Left ventricle myocardium inferior (tissue), 1 donor: ENCODE measurements at regions not wholly inside any gene's neighbourhood (a gene's known extent, or its start where the extent isn't known, plus 50 kb on each side); places are given as distances from the start of the nearest gene placed in this dataset.

Experiments
- DNase-seq: peaks from one replicate; pipeline ENCODE4 v3.0.0-alpha.2; 2020
- H3K27ac ChIP-seq: fragments of 200-600 bp; replicated peaks from 2 replicates; pipeline ENCODE4 v1.8.0; 2021
- H3K27me3 ChIP-seq: fragments of 200-600 bp; 2 replicates; pipeline ENCODE4 v1.8.0; 2021; ENCODE audit warnings: low read depth
- H3K36me3 ChIP-seq: fragments of 200-600 bp; 2 replicates; pipeline ENCODE4 v1.8.0; 2021
- H3K4me1 ChIP-seq: fragments of 200-600 bp; 2 replicates; pipeline ENCODE4 v1.8.0; 2021
- H3K4me3 ChIP-seq: fragments of 200-600 bp; 2 replicates; pipeline ENCODE4 v1.8.0; 2021; ENCODE audit warnings: mild to moderate bottlenecking, moderate library complexity
- H3K9me3 ChIP-seq: fragments of 200-600 bp; replicated peaks from 2 replicates; pipeline ENCODE4 v1.8.0; 2021
- CTCF ChIP-seq: fragments of 200-600 bp; IDR thresholded peaks from 2 replicates; pipeline ENCODE4 v1.8.0; 2021; ENCODE audit warnings: antibody characterized with exemption, mild to moderate bottlenecking, borderline replicate concordance
- intact Hi-C: fragments of 100-400 bp; cut with micrococcal nuclease; formaldehyde crosslinking; loops from one replicate; pipeline ENCODE4 v1.11.0; 2022
- donor health status: DM: no; HTN: yes; CAD: no; lungs with severe emphysema.

- no peak for DNase-seq
- Histone ChIP-seq H3K4me1 (no peaks in the 10 kb centered on the region), H3K27me3 (no peaks in the 10 kb centered on the region), H3K27ac (no peak overlapping the region), H3K9me3 (peaks cover 48% of the 10 kb centered on the region), H3K36me3 (no peaks in the 10 kb centered on the region), H3K4me3 (no peak overlapping the region)
- intact Hi-C loops, result no loop called here
- no peak for TF ChIP-seq CTCF
Observed at GRCh38 chr2:52897511-52898044, 870.0 kb upstream of the CHAC2 start.

GRCh38 chr2:52895726-52896340 lies 871.8 kb upstream of the CHAC2 start:
- Histone ChIP-seq H3K27me3 (no peaks in the 10 kb centered on the region), H3K36me3 (no peaks in the 10 kb centered on the region), H3K4me1 (no peaks in the 10 kb centered on the region), H3K9me3 (peaks cover 50% of the 10 kb centered on the region), H3K27ac (no peak overlapping the region), H3K4me3 (no peak overlapping the region)
- TF ChIP-seq CTCF, result no peak
- no peak for DNase-seq
- intact Hi-C loops, result no loop called here

DNA sequence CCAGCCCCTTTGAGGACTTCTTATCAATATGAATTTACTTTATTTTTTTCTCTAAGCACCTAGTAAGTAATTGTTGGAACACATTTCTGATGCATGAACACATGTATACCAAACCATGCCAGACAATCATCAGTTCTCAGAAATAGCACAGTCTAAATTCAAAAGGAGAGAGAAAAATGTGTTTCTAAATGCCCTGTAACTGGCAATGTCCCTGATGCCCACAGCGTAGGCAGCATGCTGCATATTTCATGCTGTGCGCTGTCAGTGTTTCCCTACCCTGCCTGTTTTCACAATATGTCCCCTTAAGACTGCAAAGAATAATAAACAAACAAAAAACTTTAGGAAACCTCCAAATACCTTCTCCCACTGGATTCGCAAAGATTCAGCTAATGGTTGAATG lies 881.0 kb upstream of the CHAC2 start:
- no peaks in the 10 kb centered on the region for H3K27me3 ChIP-seq
- H3K9me3 ChIP-seq, result peaks cover 11% of the 10 kb centered on the region
- no peak overlapping the region for H3K4me3 ChIP-seq
- no peak for TF ChIP-seq CTCF
- no peak for DNase-seq
- H3K4me1 ChIP-seq, result no peaks in the 10 kb centered on the region
- no peak overlapping the region for H3K27ac ChIP-seq
- intact Hi-C loops, result no loop called here
- no peaks in the 10 kb centered on the region for H3K36me3 ChIP-seq

DNA sequence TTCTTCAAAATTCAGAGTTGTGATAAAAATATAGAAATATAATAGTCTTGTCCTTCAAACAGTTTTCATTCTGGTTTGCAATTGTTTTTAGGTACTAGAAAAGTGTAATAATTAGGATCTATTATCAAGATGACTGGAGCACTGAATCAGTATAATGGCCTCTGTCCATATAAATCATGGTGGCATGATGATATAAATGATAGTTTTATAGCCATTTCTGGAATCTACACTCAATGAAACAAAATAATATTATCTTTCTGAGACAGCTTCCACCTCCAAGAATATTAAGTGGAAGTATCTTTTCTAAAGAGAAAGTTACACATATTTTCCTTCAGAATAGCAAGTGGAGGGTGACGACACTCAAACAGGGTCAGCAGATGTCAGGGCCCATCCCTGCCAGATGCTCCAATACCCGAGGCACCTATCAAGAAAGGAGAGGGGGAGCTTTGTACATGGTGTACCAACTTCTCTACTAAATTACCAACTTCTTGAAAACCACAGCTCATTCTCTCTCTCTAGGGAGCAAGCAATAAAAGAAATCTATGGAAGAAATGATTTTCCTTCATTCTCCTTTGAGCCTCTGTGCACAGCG lies 882.7 kb upstream of the CHAC2 start:
- Histone ChIP-seq H3K36me3 (no peaks in the 10 kb centered on the region), H3K27ac (no peak overlapping the region), H3K9me3 (no peaks in the 10 kb centered on the region), H3K27me3 (no peaks in the 10 kb centered on the region), H3K4me3 (no peak overlapping the region), H3K4me1 (peaks cover 9% of the 10 kb centered on the region)
- no peak for TF ChIP-seq CTCF
- DNase-seq, result no peak
- intact Hi-C loops, result no loop called here

GRCh38 chr2:52882974-52883373 lies 884.6 kb upstream of the CHAC2 start:
- no peak overlapping the region for H3K27ac ChIP-seq
- no peaks in the 10 kb centered on the region for H3K27me3 ChIP-seq
- H3K9me3 ChIP-seq, result no peaks in the 10 kb centered on the region
- no peak for DNase-seq
- peaks cover 9% of the 10 kb centered on the region for H3K4me1 ChIP-seq
- intact Hi-C loops, result no loop called here
- no peak overlapping the region for H3K4me3 ChIP-seq
- no peaks in the 10 kb centered on the region for H3K36me3 ChIP-seq
- no peak for TF ChIP-seq CTCF
